ENCODE measurements at regions not wholly inside any gene's neighbourhood (a gene's known extent, or its start where the extent isn't known, plus 50 kb on each side); places are given as distances from the start of the nearest gene placed in this dataset.

DNA sequence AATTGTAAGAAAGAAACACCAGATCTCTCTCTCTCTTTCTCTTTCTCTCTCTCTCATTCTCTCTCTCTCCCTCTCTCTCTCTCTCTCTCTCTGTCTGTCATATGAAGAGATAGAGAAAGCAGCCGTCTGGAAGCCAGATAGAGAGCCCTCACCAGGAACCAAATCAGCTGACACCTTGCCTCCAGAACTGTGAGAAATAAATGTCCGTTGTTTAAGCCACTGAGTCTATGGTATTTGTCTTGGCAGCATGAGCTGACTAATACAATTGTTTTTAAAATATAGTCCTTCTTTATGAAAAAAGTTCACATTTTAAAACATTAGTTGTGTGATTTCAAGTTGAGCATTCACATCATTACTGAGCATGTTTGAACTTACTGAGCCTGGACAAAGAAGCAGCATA lies 275.6 kb downstream of the CETN3 start:
- Histone ChIP-seq H3K27ac (ENCODE audit: low read length) (no peak overlapping the region), H3K27me3 (ENCODE audit: low read length) (no peaks in the 10 kb centered on the region), H3K4me3 (ENCODE audit: low read length) (no peak overlapping the region), H3K9me3 (ENCODE audit: low read length) (no peaks in the 10 kb centered on the region), H3K9ac (ENCODE audit: low read length) (no peak overlapping the region), H3K4me2 (ENCODE audit: low read length) (no peak overlapping the region), H3K36me3 (ENCODE audit: low read depth, low read length) (no peaks in the 10 kb centered on the region), H3K9me2 (replicated peaks; ENCODE audit: low read length) (no peaks in the 10 kb centered on the region), H3F3A (ENCODE audit: low read length, unreplicated experiment) (no peaks in the 10 kb centered on the region), H2AFZ (ENCODE audit: low read length) (no peak overlapping the region), H3K4me1 (ENCODE audit: insufficient read depth, low read length) (peaks cover 12% of the 10 kb centered on the region; the same call in 1 of the 2 replicates), H4K20me1 (ENCODE audit: low read length) (no peaks in the 10 kb centered on the region), H3K79me2 (ENCODE audit: low read length) (no peaks in the 10 kb centered on the region)
- ATAC-seq (no peak), DNase-seq (no peak)
- no TSS peak for BruUV-seq (replicated peaks)
- TF ChIP-seq EZH2 (IDR thresholded peaks at IDR 0.05; ENCODE audit: low read length, unreplicated experiment): no peak
- no peak for TF ChIP-seq EZH2phosphoT487 (IDR thresholded peaks at IDR 0.05; ENCODE audit: borderline replicate concordance, low read length)
- TF ChIP-seq, protein P1, sequence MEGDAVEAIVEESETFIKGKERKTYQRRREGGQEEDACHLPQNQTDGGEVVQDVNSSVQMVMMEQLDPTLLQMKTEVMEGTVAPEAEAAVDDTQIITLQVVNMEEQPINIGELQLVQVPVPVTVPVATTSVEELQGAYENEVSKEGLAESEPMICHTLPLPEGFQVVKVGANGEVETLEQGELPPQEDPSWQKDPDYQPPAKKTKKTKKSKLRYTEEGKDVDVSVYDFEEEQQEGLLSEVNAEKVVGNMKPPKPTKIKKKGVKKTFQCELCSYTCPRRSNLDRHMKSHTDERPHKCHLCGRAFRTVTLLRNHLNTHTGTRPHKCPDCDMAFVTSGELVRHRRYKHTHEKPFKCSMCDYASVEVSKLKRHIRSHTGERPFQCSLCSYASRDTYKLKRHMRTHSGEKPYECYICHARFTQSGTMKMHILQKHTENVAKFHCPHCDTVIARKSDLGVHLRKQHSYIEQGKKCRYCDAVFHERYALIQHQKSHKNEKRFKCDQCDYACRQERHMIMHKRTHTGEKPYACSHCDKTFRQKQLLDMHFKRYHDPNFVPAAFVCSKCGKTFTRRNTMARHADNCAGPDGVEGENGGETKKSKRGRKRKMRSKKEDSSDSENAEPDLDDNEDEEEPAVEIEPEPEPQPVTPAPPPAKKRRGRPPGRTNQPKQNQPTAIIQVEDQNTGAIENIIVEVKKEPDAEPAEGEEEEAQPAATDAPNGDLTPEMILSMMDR (conservative IDR thresholded peaks at IDR 0.05; ENCODE audit: low read depth, low read length): no peak
- intact Hi-C loops (cut with micrococcal nuclease): no loop called here
- POLR2A ChIA-PET (ENCODE audit: unreplicated experiment): no interaction called here
- CTCF ChIA-PET: no interaction called here

GRCh38 chr5:90131383-90132133 lies 278.0 kb downstream of the CETN3 start:
- no peaks in the 10 kb centered on the region for H3K27me3 ChIP-seq (ENCODE audit: low read length)
- H3K36me3 ChIP-seq (ENCODE audit: low read depth, low read length): no peaks in the 10 kb centered on the region
- no peak overlapping the region for H3K9ac ChIP-seq (ENCODE audit: low read length)
- DNase-seq: no peak
- POLR2A ChIA-PET (ENCODE audit: unreplicated experiment): no interaction called here
- no peak for TF ChIP-seq EZH2 (IDR thresholded peaks at IDR 0.05; ENCODE audit: low read length, unreplicated experiment)
- TF ChIP-seq, protein P1 (conservative IDR thresholded peaks at IDR 0.05; ENCODE audit: low read depth, low read length): no peak
- no peak for TF ChIP-seq EZH2phosphoT487 (IDR thresholded peaks at IDR 0.05; ENCODE audit: borderline replicate concordance, low read length)
- H3K27ac ChIP-seq (ENCODE audit: low read length): no peak overlapping the region
- BruUV-seq (replicated peaks): no TSS peak
- no peak overlapping the region for H3K4me2 ChIP-seq (ENCODE audit: low read length)
- H3K4me1 ChIP-seq (ENCODE audit: insufficient read depth, low read length): peaks cover 12% of the 10 kb centered on the region; the same call in 1 of the 2 replicates
- H4K20me1 ChIP-seq (ENCODE audit: low read length): no peaks in the 10 kb centered on the region
- no peaks in the 10 kb centered on the region for H3K9me2 ChIP-seq (replicated peaks; ENCODE audit: low read length)
- no peak for ATAC-seq
- H2AFZ ChIP-seq (ENCODE audit: low read length): no peak overlapping the region
- intact Hi-C loops (cut with micrococcal nuclease): no loop called here
- H3K79me2 ChIP-seq (ENCODE audit: low read length): no peaks in the 10 kb centered on the region
- H3K9me3 ChIP-seq (ENCODE audit: low read length): no peaks in the 10 kb centered on the region
- no peaks in the 10 kb centered on the region for H3F3A ChIP-seq (ENCODE audit: low read length, unreplicated experiment)
- CTCF ChIA-PET: no interaction called here
- H3K4me3 ChIP-seq (ENCODE audit: low read length): no peak overlapping the region

DNA sequence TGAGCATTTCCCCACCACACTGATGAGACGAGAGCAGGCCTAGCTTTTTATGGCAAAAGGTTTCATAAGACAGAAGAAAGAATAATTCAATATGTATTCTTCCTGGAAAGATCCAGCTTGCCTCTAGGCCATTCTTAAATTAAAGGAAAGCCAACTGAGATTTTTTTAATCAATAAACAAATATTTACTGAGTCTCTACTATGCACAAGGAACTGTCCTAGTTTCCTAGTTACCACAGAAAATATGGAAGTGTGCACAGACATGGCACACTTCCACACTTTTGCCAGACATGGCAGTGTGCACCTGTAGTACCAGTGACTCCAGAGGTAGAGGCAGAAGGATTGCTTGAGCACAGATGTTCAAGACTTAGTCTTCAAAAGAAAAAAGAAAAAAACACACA lies 281.0 kb downstream of the CETN3 start:
- Histone ChIP-seq H3F3A (ENCODE audit: low read length, unreplicated experiment) (no peaks in the 10 kb centered on the region), H3K27me3 (ENCODE audit: low read length) (no peaks in the 10 kb centered on the region), H3K9ac (ENCODE audit: low read length) (no peak overlapping the region), H2AFZ (ENCODE audit: low read length) (no peak overlapping the region), H3K36me3 (ENCODE audit: low read depth, low read length) (no peaks in the 10 kb centered on the region), H4K20me1 (ENCODE audit: low read length) (no peaks in the 10 kb centered on the region), H3K4me3 (ENCODE audit: low read length) (no peak overlapping the region), H3K9me2 (replicated peaks; ENCODE audit: low read length) (no peaks in the 10 kb centered on the region), H3K79me2 (ENCODE audit: low read length) (no peaks in the 10 kb centered on the region), H3K27ac (ENCODE audit: low read length) (no peak overlapping the region), H3K4me1 (ENCODE audit: insufficient read depth, low read length) (no peaks in the 10 kb centered on the region), H3K4me2 (ENCODE audit: low read length) (no peak overlapping the region), H3K9me3 (ENCODE audit: low read length) (no peaks in the 10 kb centered on the region)
- ChIA-PET POLR2A (ENCODE audit: unreplicated experiment) (no interaction called here), CTCF (interaction anchor here (0.6 kb wide), 1 partner anchor 203 kb away, joined by 3 read pairs; no protein-coding TSS in a partner anchor)
- DNase-seq (no peak), ATAC-seq (no peak; the same call in 1 of the 2 replicates)
- BruUV-seq (replicated peaks): no TSS peak
- TF ChIP-seq, protein P1 (conservative IDR thresholded peaks at IDR 0.05; ENCODE audit: low read depth, low read length): no peak
- no peak for TF ChIP-seq EZH2phosphoT487 (IDR thresholded peaks at IDR 0.05; ENCODE audit: borderline replicate concordance, low read length)
- TF ChIP-seq EZH2 (IDR thresholded peaks at IDR 0.05; ENCODE audit: low read length, unreplicated experiment): no peak
- intact Hi-C loops (cut with micrococcal nuclease): no loop called here

Data from PC-3 (cell line).